ENCODE measurements at regions not wholly inside any gene's neighbourhood (a gene's known extent, or its start where the extent isn't known, plus 50 kb on each side); places are given as distances from the start of the nearest gene placed in this dataset.

DNA sequence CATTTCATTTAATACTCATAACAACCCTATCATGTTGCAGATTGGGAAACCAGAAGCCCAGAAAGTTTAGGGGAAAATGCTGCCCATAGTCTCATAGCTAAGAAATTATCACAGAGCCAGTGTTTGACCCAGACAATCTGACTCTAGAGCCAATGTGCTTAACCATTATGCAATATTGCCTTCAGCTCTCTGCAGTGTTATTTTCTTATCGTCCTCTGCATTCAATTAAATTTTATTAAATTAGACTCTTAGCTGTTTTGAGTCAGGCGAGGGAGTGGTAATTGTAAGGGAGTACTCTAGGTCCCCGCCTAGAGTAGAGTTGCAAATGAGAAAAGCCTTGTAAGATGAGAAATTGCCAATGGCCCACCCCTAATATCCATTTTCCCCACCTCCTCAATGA is 191.1 kb downstream of the TTLL7 start:
- TF ChIP-seq, protein P1, sequence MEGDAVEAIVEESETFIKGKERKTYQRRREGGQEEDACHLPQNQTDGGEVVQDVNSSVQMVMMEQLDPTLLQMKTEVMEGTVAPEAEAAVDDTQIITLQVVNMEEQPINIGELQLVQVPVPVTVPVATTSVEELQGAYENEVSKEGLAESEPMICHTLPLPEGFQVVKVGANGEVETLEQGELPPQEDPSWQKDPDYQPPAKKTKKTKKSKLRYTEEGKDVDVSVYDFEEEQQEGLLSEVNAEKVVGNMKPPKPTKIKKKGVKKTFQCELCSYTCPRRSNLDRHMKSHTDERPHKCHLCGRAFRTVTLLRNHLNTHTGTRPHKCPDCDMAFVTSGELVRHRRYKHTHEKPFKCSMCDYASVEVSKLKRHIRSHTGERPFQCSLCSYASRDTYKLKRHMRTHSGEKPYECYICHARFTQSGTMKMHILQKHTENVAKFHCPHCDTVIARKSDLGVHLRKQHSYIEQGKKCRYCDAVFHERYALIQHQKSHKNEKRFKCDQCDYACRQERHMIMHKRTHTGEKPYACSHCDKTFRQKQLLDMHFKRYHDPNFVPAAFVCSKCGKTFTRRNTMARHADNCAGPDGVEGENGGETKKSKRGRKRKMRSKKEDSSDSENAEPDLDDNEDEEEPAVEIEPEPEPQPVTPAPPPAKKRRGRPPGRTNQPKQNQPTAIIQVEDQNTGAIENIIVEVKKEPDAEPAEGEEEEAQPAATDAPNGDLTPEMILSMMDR (IDR thresholded peaks at IDR 0.05), result no peak
- no peak for TF ChIP-seq POLR2A (IDR thresholded peaks at IDR 0.05)
